HCT116 (cell line): ENCODE measurements at regions not wholly inside any gene's neighbourhood (a gene's known extent, or its start where the extent isn't known, plus 50 kb on each side); places are given as distances from the start of the nearest gene placed in this dataset.

ENCODE experiments used
- ATAC-seq: fragments of 200-7000 bp; cut with Tn5 transposase; 2 replicates; pipeline ENCODE4 v1.9.1; 2020; ENCODE audit warnings: mild to moderate bottlenecking, moderate library complexity
- BruUV-seq: library from RNA; stranded (reverse); fragments of 400-500 nt; replicated peaks from 2 replicates; lab custom pipeline; 2021; lab: Mats Ljungman, UMichigan
- CTCF ChIA-PET: fragments of 300-600 bp; sonication (Branson Sonifier 250); formaldehyde crosslinking; loops from one replicate; lab custom pipeline; 2021; ENCODE audit warnings: antibody characterized with exemption; lab: Charles Lee
- POLR2A ChIA-PET: fragments of 300-600, 350-600 bp; sonication (Branson Sonifier 250); formaldehyde crosslinking; loops from one replicate; lab custom pipeline; 2021; ENCODE audit warnings: antibody characterized with exemption; lab: Charles Lee
- RAD21 ChIA-PET, 2 experiments: fragments of 300-600 bp; sonication (Branson Sonifier 250); formaldehyde crosslinking; loops; one replicate each; lab custom pipeline; 2023; ENCODE audit warnings: low total read pairs in 2 of 2; ENCODE audit not compliant: uncharacterized antibody in 2 of 2, unreplicated experiment in 2 of 2, low non-redundant PET in 1 of 2; lab: Charles Lee
- DNase-seq: peaks from one replicate; pipeline ENCODE4 v3.0.0-alpha.2; 2010; ENCODE audit warnings: low read depth, low spot score
- H2AFZ ChIP-seq: fragments of 200-600 bp; shearing (Covaris generic), sonication (generic); 2 replicates; pipeline ENCODE4 v1.6.1; 2017; ENCODE audit warnings: low read depth, mixed run types, mixed read lengths, antibody characterized with exemption, low read length; ENCODE audit not compliant: poor library complexity, severe bottlenecking
- H3K27ac ChIP-seq: 2 replicates; pipeline ENCODE4 v1.5.1; 2012; ENCODE audit warnings: low read depth, low read length
- H3K27me3 ChIP-seq: fragments of 200-600 bp; sonication (generic); 2 replicates; pipeline ENCODE4 v1.6.1; 2016; ENCODE audit warnings: mixed run types, low read length, mixed read lengths; ENCODE audit not compliant: insufficient read depth
- H3K36me3 ChIP-seq, 2 experiments: fragments of 200-500 bp in 1 of 2; fragments of 200-600 bp in 1 of 2; sonication (Bioruptor generic) in 1 of 2; sonication (generic) in 1 of 2; 2 replicates each; pipeline versions ENCODE4 v1.5.1 to v1.6.1; 2014 to 2016; ENCODE audit warnings: low read length in 2 of 2, inconsistent platforms in 1 of 2, mixed read lengths in 1 of 2, mixed run types in 1 of 2; ENCODE audit not compliant: insufficient read depth in 2 of 2, control insufficient read depth in 1 of 2
- H3K4me1 ChIP-seq, 2 experiments: fragments of 200-600 bp in 1 of 2; sonication (generic) in 1 of 2; 2 replicates each; pipeline versions ENCODE4 v1.5.1 to v1.6.1; 2012 to 2017; ENCODE audit warnings: low read length in 2 of 2, inconsistent platforms in 1 of 2, mild to moderate bottlenecking in 1 of 2, mixed read lengths in 1 of 2, mixed run types in 1 of 2, moderate library complexity in 1 of 2; ENCODE audit not compliant: insufficient read depth in 2 of 2, control insufficient read depth in 1 of 2
- H3K4me2 ChIP-seq: fragments of 200-600 bp; sonication (generic); 2 replicates; pipeline ENCODE4 v1.6.1; 2017; ENCODE audit warnings: mixed run types, low read length, mixed read lengths
- H3K4me3 ChIP-seq, 2 experiments: fragments of 200-600 bp in 1 of 2; sonication (generic) in 1 of 2; replicated peaks in 1 of 2; 2 replicates each; pipeline ENCODE4 v1.5.1; 2011 to 2016; ENCODE audit warnings: low read length in 2 of 2, control low read depth in 1 of 2, low read depth in 1 of 2, mild to moderate bottlenecking in 1 of 2, mixed read lengths in 1 of 2, mixed run types in 1 of 2
- H3K79me2 ChIP-seq: fragments of 200-600 bp; sonication (generic); 2 replicates; pipeline ENCODE4 v1.6.1; 2017; ENCODE audit warnings: mild to moderate bottlenecking, mixed run types, low read length, moderate library complexity, mixed read lengths; ENCODE audit not compliant: insufficient read depth
- H3K9ac ChIP-seq: fragments of 200-600 bp; sonication (generic); 2 replicates; pipeline ENCODE4 v1.6.1; 2016; ENCODE audit warnings: low read length, mixed read lengths
- H3K9me2 ChIP-seq: fragments of 200-600 bp; sonication (generic), shearing (Covaris generic); 2 replicates; pipeline ENCODE4 v1.6.1; 2017; ENCODE audit warnings: mixed run types, mild to moderate bottlenecking, moderate library complexity; ENCODE audit not compliant: insufficient read depth
- H3K9me3 ChIP-seq, 2 experiments: fragments of 200-500 bp in 1 of 2; fragments of 200-600 bp in 1 of 2; sonication (Bioruptor generic) in 1 of 2; sonication (generic) in 1 of 2; 2 replicates each; pipeline ENCODE4 v1.6.1; 2014 to 2017; ENCODE audit warnings: low read length in 2 of 2, mixed read lengths in 2 of 2, inconsistent platforms in 1 of 2, low read depth in 1 of 2, mild to moderate bottlenecking in 1 of 2, mixed run types in 1 of 2, moderate library complexity in 1 of 2; ENCODE audit not compliant: control insufficient read depth in 1 of 2, insufficient read depth in 1 of 2
- H4K20me1 ChIP-seq: fragments of 200-600 bp; sonication (generic), shearing (Covaris generic); 2 replicates; pipeline ENCODE4 v1.6.1; 2017; ENCODE audit warnings: mixed run types, mild to moderate bottlenecking, moderate library complexity; ENCODE audit not compliant: insufficient read depth
- CEBPB ChIP-seq: IDR thresholded peaks from 2 replicates; pipeline ENCODE4 v1.6.1; 2012; ENCODE audit warnings: low read depth
- CTCF ChIP-seq, 3 experiments: fragments of 200-600 bp in 1 of 3; sonication (generic) in 1 of 3; IDR thresholded peaks in 2 of 3; conservative IDR thresholded peaks in 1 of 3; 2 replicates each; pipeline ENCODE4 v1.5.1; 2012 to 2017; ENCODE audit warnings: low read depth in 2 of 3, low read length in 2 of 3, antibody characterized with exemption in 1 of 3, borderline replicate concordance in 1 of 3, control low read depth in 1 of 3, mild to moderate bottlenecking in 1 of 3, mixed read lengths in 1 of 3, mixed run types in 1 of 3, moderate library complexity in 1 of 3; ENCODE audit not compliant: insufficient read depth in 1 of 3
- EZH2 ChIP-seq: fragments of 200-600 bp; sonication (generic); IDR thresholded peaks from 2 replicates; pipeline ENCODE4 v1.6.1; 2017; ENCODE audit warnings: antibody characterized with exemption, mixed run types
- EZH2phosphoT487 ChIP-seq: fragments of 200-600 bp; IDR thresholded peaks from 2 replicates; pipeline ENCODE4 v1.6.1; 2018; ENCODE audit warnings: antibody characterized with exemption, borderline replicate concordance
- POLR2A ChIP-seq: IDR thresholded peaks from 2 replicates; pipeline ENCODE4 v1.7.0; 2011; ENCODE audit warnings: borderline replicate concordance; ENCODE audit not compliant: insufficient read depth, insufficient read length; ENCODE audit errors: extremely low read depth
- SIN3A ChIP-seq: IDR thresholded peaks from 2 replicates; pipeline ENCODE4 v1.6.1; 2012; ENCODE audit warnings: low read depth
- YY1 ChIP-seq: IDR thresholded peaks from 2 replicates; pipeline ENCODE4 v1.6.1; 2011; ENCODE audit warnings: low read length, low read depth, moderate library complexity, mild to moderate bottlenecking; ENCODE audit not compliant: insufficient replicate concordance; ENCODE audit errors: extremely low read depth
- intact Hi-C: fragments of 100-400 bp; cut with micrococcal nuclease; formaldehyde crosslinking; loops from 2 replicates; pipeline ENCODE4 v1.10.0; 2022
- TF ChIP-seq, protein P1 (sequence below): IDR thresholded peaks from 2 replicates; pipeline ENCODE4 v1.6.1; 2012

DNA sequence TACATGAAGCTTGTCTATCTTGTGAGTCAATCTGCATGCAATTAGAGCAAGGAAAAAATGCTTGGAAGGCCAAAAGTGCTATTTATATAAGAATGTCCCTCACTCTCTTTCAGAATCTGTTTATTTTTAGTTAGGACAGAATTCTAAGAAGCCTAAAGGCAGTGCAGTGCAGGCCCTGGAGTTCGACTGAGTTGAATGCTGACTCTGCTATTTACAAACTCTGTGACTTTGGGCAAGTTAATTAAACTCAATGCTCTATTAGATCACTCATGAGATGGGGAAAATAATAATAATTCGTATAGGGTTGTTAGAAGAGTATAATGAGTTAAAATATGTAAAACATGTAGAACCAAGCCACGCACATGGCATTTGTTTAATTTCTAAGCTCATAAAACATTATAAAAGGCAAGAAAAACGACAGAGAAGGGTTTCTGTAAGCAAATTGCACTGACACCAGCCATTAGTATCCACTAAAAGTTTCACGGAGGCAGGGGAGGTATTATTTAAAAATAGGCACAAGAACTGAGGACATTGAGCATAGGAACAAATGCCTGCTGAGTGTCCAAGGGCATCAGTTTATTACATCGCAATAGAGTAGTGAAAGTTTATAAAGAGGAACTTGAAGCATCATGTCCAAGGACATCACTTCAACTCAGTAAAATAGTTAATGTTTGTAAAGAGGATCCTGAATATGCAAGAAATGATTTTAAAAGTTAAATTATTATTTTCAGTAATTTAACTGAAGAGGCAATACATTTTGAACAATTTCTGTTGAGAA lies 115.0 kb upstream of the INPP4B start:
- CTCF ChIA-PET, result no interaction called here

More for the DNA sequence above, 115.0 kb upstream of the INPP4B start:
- DNase-seq (no peak), ATAC-seq (no peak)
- Histone ChIP-seq H3K9me2 (no peaks in the 10 kb centered on the region), H3K9ac (no peak overlapping the region), H3K4me3 (no peak overlapping the region), H3K36me3 (no peaks in the 10 kb centered on the region), H3K27ac (no peak overlapping the region), H3K4me1 (no peaks in the 10 kb centered on the region), H3K4me2 (no peak overlapping the region), H2AFZ (no peak overlapping the region), H4K20me1 (no peaks in the 10 kb centered on the region), H3K9me3 (no peaks in the 10 kb centered on the region), H3K27me3 (no peaks in the 10 kb centered on the region), H3K79me2 (no peaks in the 10 kb centered on the region)
- no peak for TF ChIP-seq EZH2phosphoT487
- TF ChIP-seq POLR2A, result no peak
- no peak for TF ChIP-seq EZH2
- no peak for TF ChIP-seq CTCF (IDR thresholded peaks at IDR 0.05 in 2 of 3, conservative IDR thresholded peaks at IDR 0.05 in 1 of 3; ENCODE audit: borderline replicate concordance in 1 of 3, insufficient read depth in 1 of 3, low read depth in 2 of 3, low read length in 2 of 3)
- TF ChIP-seq YY1, result no peak
- TF ChIP-seq, protein P1, sequence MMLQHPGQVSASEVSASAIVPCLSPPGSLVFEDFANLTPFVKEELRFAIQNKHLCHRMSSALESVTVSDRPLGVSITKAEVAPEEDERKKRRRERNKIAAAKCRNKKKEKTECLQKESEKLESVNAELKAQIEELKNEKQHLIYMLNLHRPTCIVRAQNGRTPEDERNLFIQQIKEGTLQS, result no peak
- no peak for TF ChIP-seq CEBPB
- TF ChIP-seq SIN3A, result no peak
- intact Hi-C loops, result no loop called here
- ChIA-PET RAD21 (no interaction called here), POLR2A (no interaction called here)
- no TSS peak for BruUV-seq
